ENCODE measurements at regions not wholly inside any gene's neighbourhood (a gene's known extent, or its start where the extent isn't known, plus 50 kb on each side); places are given as distances from the start of the nearest gene placed in this dataset.

GRCh38 chr11:45470794-45471167 is 184.6 kb upstream of the SYT13 start:
- TF ChIP-seq CTCF (IDR thresholded peaks at IDR 0.05) = no peak
- no peak for TF ChIP-seq POLR2A (IDR thresholded peaks at IDR 0.05)
- TF ChIP-seq POLR2AphosphoS5 (IDR thresholded peaks at IDR 0.05) = no peak
- TF ChIP-seq EP300 (IDR thresholded peaks at IDR 0.05) = no peak

All from gastroesophageal sphincter (tissue), 3 donors.